Cerebellar nuclear complex (tissue), 1 donor: ENCODE measurements at regions not wholly inside any gene's neighbourhood (a gene's known extent, or its start where the extent isn't known, plus 50 kb on each side); places are given as distances from the start of the nearest gene placed in this dataset.

Source experiments
- DNase-seq, 2 experiments: peaks; one replicate each; lab custom pipeline; 2025; lab: John Stamatoyannopoulos, UW

DNA sequence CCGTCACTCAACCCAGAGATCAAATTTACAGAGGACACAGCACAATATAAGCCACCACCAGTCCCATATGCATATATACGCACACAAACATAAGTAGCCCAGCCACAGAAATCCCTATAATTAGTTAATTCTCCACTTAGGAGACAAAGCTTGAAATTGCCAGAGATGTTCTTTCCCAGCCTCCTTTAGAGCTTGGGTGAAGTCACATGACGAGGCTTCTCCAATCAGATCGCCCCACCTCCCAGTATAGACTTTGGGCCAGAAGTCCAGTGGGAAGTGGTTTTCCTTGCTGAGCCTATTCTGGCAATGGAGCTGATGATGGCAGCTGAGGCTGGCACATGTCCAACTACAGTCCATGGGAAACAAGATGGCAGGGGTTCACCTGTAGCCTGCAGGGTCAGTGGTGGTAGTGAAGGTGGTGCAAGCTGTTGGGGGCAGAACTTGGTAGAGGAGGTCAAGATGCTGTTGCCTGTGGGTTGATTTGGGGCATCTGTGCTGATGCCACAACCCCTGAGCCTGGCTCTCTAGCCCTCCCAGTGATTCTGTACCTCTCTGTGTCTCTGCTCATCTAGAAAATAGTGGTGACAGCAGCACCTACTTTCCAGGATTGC, 535.9 kb downstream of the MATN1 start:
- DNase-seq: no peak

DNA sequence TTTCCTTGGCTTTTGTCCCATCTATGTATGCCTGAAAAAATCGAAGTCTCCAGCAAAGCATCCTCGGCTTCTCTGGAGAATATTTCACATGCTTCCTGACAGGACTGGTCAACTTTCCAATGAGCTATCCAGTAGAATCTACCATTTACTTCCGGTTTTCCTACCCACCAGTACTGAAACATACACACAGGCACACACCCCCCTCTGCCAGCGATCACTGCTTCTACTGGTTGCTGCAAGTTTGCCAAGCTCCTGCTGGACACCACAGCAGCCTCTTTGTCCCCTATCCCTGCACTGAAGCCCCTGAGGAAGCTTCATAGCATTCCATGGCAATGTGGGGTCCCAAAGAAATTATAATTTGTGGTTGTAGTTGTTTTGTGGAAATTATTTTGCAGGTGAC, 536.8 kb downstream of the MATN1 start:
- no peak for DNase-seq

DNA sequence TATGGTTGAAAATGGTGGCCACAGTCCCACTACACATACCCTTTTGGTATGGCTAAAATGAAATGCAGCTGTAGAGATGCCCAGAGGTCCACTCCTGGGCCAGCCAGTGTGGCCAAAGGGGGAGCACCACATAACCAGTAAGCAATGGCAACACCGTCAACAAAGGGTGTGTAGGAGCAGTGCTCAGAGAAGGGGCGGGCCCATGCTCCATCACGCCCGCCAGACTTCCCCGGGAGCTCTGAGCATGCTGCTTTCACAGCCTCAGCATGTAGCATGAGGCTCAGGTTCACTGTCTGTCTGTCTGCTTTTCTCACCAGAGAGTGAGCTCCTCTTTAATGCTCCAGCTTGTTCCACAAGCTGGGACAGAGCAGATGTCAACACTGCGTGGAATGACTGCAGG, 537.6 kb downstream of the MATN1 start:
- DNase-seq: no peak

DNA sequence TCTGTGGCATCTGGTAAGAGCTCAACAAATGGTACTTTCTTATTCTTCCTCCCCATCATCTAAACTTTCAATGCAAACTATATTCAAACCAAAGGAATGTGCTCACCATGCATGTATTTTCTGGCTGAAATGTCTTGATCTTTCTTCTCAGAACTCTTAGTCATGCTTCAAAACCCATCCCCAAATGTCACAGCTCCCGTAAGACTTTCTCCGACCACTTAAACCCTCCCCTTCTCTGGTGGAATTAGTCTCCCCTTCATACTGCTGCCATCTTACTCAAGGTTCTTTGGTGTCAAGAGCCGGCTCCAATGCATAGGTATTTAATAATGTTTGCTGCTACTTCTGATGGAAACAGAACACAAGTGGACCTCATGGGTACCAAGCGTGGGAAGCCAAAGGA, 538.1 kb downstream of the MATN1 start:
- DNase-seq: no peak

DNA sequence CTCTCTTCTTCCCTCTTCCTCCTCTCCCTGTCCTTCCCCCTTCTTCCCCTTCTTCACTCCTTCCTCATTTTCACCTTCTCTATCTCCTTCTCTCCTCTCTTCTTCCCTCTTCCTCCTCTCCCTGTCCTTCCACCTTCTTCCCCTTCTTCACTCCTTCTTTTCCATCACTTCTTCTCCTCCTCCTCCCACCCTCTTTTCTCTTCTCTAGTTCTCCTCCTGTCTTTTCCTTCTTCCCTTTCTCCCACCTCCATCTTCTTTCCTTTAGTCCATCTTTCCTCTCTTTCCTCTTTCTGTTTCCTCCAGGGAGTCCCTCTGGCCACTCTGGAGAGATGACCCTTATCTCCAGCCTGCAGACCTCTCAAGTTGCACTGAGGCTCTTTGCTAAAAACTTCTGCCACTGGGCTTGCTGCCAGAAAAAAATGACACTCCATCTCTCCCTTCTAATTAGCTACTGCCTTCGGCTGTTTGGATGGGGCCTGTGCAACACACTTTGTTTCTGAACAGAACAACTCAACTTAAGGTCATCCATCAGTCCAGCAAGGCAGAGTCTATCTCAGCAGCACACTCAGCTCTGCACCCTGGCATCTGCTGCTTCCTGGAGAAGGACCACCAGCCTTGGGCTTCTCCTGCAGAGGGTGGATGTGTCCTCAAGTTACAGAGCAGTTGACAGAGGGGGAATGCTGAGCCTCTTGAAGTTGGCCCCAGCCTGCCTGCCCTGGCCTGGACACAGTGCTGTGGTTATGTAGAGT, 538.8 kb downstream of the MATN1 start:
- no peak for DNase-seq

DNA sequence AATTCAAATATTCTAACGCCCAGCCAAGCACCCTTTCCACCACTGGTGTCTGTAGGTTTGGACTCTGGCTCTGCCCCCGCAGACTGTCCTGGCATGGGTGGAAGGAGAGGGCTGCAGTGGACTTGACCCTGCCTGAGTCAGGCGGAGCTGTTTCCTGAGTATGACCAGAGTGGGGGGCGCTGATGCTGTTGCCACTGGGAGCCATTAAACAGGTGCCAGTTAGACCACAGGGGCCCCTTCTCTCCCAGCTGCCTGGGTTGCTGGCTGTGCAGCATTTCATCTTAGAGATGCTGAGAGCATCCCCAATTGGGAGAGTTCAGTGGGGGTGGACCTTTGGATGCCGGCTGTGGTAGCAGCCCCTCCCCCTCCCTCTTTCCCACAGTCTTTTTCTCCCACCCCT, 539.5 kb downstream of the MATN1 start:
- DNase-seq: no peak

DNA sequence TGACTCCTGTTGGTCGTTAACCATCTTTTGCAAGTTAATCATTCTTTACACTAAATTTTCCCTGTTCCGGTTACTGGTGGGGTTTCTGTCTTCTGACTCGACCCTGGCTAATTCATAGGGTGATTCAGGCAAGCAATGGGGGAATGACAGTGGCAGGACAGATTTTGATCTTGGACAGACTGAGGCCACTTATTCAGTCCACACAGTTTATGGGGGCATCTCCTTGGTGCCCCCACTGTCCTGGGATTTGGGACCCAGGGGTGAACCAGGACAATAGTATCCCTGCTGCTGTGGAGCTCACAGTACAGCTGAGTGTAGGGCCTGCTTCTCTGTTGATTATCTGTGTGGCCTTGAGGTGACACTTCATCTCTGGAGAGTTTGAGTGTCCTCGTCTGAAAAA, 540.4 kb downstream of the MATN1 start:
- no peak for DNase-seq

DNA sequence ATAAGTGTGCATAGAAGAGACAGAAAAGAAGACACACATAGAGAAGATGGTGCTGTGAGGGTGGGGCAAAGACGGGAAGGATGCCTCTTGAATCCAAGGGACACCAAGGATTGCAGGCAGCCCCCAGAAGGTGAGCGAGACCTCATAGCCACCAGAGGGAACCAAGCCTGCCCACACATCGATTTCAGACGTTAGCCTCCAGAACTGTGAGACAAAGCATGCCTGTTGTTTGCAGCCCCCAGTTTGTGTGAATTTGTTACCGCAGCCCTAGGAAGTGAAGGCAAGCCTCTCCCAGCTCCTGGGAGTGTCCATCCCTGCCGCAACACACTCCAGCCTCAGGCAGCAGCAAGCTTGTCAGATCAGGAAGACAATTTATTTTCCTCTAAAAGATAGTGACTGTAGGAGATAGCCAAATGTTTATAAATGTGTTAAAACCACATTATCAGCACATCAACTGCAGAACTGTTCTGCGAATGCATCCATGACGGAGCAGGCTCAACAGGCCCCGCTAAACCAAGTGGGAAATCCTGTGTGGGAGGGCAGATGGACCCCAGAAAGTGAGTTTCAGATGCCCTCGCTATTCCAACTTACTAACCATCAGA, 543.3 kb downstream of the MATN1 start:
- no peak for DNase-seq

DNA sequence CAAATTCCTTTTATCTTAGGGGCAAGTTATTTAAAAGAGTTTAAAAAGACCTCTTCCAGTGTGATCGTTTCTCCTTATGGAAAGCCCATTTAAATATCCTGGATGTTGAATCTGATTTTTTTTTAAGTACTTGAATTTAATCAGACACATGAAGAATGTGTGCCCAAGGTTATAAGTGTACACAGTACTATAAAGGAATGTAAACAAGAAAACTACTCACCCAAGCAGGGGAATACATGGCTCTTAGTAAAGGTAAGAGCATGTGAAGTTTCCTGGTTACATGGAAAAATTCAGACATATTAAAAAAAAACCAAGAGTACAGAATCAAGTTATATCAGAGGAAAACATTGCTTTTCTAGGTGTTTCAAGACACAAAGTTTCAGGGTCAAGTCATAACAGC, 546.9 kb downstream of the MATN1 start:
- no peak for DNase-seq

DNA sequence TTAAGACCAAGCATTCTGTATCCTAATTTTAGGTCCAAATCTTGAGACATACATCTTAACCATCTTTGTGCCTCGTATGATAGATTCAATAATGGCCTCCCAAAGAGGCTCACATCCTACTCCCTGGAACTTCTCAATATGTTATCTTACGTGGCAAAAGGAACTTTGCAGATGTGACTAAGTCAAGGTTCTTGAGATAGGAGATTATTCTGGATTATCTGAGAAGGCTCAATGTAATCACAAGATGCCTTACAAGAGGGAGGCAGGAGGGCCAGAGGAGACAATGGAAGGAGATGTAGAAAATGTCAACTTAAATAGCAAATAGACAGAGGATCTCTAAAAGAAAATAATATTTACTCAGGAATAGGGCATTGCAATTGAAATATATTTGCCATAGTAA, 548.9 kb downstream of the MATN1 start:
- DNase-seq: no peak

DNA sequence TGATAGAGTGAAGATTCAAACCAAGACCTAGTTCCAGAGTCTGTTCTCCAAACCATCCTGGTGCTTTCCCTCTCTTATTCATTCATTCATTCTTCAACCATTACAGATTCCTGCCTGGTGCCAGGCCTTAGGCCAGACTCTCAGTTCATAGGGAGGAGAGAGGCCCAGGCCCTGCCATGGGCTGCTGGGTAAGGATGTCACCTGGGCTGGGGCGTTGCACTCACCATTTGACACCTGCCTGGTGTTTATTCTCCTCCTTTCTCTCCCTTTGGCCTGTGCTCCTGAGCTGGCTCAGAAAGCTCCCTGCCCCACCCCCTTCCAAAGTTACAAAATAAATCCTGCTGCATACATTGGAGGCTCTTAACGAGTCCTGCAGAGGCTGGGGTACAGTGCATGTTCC, 549.8 kb downstream of the MATN1 start:
- no peak for DNase-seq

DNA sequence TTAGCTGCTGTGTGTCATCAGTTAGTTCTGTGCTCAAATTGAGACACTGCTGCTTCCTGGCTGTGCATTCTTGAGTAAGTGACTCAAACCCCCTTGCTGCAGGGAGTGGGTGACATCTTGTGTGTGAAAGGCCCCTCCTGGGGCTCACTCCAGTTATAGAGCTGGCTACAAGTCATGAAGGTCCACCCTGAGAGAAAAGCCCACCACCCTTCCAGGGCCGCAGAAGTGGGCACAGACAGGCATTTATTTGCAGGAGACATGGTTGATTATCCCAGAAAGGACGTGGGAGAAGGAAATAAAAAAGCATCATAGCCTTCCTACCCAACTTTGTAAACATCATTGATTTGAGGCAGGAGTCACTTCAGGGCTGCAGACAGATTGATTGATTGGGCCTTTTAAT, 550.6 kb downstream of the MATN1 start:
- DNase-seq: no peak

DNA sequence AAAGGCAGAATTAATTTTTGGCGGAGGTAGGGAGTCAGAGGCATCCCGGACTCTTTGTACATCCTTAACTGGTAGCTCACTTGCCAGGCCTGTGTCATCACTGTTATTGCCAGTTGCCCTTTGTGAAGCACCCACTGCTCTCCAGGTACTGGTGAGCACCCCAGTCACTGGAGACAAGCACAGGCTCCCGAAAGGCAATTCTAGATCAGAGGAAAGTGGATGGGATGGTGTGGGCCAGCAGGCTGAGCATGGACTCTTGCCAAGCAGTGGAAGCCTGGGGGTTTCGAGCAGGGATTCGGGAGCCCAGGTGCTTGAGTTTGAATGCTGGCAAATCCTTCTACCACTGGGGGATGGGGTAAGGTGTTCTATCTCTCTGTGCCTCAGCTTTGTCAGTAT, 551.1 kb downstream of the MATN1 start:
- no peak for DNase-seq

DNA sequence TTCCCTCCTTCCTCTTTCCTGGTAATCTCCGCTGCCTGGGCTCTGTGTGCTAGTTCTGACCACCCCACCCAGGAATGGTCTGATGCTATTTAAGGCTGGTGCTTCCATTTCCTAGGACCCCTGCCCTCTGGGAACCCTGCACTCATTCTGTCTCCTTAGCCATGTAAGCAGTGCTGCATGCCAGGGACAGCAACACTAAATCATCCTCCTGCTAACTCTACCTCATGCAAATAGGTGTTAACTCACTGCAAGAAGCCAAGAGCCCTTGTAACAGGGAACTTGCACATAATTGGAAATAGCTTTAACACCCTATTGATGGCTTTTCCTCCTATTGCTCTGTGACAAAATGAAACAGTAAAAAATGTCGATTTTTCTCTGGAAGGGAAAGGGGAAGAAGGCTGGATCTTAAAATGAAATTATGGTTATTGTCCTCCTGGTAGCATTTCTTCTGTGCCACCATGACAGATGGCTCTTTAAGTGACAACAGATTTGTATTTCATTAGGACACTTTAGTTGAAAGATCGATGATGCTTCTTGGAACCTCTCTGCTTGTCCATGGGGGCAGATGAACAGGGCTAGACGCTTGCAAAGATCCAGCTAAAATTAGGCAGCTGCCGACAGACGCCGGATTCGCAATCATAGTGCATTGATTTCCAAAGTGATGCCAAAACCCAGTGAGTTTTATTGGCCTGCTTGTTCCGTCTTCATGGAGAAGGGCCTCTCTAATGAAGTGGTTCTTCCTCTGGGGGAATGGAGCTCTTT, 551.7 kb downstream of the MATN1 start:
- no peak for DNase-seq

DNA sequence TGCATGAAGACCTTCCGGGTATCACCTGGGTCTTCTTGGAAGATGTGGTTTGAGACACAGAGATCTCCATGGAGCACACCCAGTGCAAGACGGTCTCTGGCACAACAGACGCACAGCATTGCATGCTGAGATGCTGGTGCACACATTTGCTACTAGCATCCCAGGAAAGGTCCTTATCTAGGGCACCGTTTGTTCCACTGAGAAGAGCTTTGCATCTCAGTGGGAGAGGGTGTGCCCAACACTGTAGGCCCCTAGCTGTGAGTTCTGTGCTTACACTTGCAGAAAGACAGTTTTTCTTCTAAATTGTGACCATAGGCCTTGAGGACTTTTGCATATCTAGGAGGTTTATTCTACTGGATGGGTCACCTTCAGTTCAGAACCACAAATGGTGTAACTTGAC, 554.1 kb downstream of the MATN1 start:
- DNase-seq: no peak

DNA sequence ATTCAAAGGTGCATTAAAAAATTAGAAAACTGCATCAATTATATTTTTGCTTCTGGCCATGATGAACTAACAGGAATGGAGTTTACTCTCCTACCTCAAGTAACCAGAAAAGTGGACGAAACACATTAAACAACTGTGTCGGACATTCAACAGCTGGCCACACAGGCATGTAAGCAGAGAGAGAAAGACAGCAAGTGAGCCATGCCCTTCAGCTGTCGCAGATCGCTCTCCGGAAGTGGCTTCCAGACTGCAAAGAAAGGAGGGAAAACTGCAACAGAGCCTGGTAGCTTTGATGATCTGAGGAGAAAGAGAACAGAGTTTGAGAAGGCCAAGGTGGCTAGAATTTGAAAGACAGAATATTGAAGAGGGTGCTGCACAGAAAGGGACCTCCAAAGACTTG, 557.2 kb downstream of the MATN1 start:
- DNase-seq: no peak

DNA sequence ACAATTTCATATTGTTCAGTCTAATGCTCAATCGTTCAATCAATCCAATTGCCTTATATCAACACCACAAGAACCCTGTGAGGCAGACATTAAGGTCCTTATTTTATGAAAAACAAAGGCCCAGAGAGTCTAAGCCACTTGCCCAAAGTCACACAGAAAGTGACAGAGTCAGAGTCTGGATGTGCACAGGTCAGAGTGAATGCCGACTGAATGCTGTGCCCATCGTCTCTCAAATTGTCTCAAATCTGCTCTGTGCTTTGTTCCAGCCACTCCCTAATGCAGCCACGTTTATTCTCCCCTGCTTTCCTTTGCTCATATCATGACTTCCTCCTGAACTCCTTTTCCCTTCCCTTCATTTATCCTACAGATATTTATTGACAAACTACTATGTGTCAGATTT, 558.3 kb downstream of the MATN1 start:
- no peak for DNase-seq

DNA sequence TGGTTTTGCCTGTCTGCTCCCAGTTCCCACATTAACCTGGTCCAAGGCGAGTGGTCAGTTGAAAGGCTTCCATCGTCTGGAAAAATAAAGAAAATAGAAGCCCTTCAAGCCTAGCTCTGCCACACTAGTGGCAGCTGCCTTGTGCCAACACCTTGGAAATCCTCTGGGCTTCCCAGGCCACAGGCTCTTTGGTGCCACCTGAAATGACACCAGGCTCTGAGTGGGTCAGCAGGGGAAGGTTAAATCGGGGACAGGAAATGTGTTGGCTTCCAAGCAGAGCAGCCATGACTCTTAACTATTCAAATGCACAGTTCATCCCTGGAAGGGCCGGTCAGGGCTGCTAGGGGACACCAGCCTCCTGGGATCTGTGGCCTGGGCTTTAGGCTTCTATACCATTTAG, 558.7 kb downstream of the MATN1 start:
- DNase-seq: no peak

DNA sequence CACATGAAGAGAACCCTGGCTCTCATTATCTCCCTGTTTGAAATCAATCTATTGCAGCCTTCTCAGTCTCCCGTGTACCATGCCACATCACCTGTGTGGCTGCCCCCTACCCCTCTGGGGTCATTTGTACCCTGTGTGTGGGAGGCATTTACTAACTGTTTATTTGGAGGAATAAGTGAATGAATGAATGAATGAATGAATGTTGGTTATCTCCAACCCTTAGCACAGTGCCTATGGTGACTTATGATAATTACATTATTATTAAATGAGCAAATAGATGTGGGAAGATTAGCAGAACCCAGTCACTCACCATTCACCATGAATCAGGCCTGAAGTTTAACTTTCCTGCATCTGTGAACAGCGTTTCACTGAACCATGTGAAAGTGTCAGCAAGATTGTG, 560.8 kb downstream of the MATN1 start:
- DNase-seq: no peak

DNA sequence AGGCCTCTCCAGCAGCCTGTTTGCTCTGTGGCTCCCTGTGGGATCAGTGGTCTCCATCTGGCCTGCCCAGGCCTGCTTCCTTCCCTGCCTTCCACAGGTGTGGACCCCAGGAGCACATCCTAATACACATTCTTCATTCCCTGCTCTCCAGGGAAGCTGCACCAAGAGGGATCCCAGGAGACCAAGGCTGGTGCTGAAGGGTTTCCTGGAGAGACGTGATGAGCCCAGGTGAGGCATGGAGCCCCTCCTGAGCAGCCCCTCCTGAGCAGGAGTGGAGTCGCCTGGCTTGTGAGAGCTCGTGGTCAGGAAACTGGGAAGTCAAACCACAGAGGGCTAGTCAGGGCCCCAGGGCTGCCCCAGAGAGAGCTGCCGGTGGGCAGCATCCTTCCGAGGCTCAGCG, 561.4 kb downstream of the MATN1 start:
- DNase-seq: no peak

DNA sequence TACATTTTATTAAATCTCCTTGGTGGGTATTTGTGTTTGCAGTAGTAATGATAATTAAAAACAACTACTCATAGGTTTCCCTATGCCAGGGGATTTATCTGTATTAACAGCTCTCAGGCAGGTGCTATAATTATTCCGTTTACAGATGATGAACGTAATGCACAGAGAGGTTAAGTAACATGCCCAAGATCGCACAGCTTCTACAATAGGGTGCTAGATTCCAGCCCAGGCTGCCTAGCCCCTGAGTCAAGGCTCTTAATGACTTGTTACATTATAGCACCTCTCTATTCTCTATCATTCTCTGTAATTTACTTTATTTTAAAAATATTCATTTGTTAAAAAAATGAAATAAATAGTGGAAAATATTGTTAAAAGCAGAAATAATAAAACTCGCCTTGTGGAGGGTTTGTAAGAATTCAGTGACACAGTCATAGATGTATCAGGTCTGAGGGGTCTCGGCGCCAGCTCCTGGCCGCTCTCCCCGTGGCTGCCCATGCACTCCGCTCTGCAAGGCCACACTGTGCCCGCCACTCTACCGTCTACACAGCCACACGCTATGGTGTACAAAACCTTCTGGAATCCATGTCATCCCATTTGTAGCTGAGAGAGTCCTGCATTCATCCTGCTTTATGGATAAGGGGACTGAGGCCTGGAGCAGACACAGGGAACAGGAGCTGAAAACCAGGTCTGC, 562.2 kb downstream of the MATN1 start:
- DNase-seq: no peak

DNA sequence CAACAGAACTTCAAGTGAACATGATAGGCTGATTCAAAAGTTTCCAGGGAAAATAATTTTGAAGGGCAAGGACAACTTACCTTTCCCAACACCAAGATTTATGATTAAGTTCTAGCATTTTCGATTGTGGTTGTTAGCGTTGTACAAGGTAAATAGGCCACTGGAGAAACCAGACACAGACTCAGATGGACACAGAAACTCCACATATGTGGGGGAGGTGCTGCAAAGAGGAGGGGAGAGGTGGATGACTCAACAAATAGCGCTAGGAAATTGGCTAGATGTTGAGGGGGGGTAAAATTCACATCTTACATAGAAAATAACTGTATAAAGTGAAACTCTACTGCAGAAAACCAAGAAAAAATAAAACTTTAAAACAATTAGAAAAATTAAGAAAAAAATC, 564.4 kb downstream of the MATN1 start:
- no peak for DNase-seq
